ENCODE measurements at regions not wholly inside any gene's neighbourhood (a gene's known extent, or its start where the extent isn't known, plus 50 kb on each side); places are given as distances from the start of the nearest gene placed in this dataset.

DNA sequence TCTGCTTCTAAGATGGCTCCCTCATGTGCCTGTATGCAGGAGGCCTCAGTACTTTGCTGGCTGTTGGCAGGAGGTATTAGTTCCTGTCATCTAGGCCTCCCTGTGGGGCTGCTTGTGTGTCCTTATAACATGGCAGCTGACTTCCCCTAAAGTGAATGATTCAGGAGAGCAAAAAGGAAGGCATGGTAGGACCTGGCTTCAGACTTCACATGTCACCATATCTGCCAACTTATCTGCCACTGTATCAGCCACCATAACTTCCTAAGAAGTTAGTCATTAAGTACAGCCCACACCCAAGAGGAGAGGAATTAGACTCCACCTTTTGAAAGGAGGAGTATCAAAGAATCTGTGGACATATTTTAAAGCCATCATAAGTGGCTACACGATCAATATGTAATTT is 122.5 kb downstream of the UCHL1 start:
- dilution Hi-C loops (cut with HindIII; ENCODE audit: low sequenced_read_pairs, unreplicated experiment) (no loop called here), in situ Hi-C loops (cut with MboI; ENCODE audit: low sequenced_read_pairs) (no loop called here), intact Hi-C loops (cut with micrococcal nuclease) (no loop called here)
- H3K79me1 ChIP-seq (ENCODE audit: low read depth in 1 of 2, low read length in 2 of 2), result no peaks in the 10 kb centered on the region
- no peak overlapping the region for H4K5ac ChIP-seq (ENCODE audit: low read depth, low read length)
- H3K23ac ChIP-seq (ENCODE audit: low read depth, low read length), result no peak overlapping the region
- H3K36me3 ChIP-seq (ENCODE audit: control insufficient read depth, insufficient read depth, low read length), result no peaks in the 10 kb centered on the region
- H2BK20ac ChIP-seq (ENCODE audit: low read depth, low read length), result no peak overlapping the region
- no peak overlapping the region for H2BK15ac ChIP-seq (ENCODE audit: low read depth, low read length)
- no peak overlapping the region for H4K8ac ChIP-seq (ENCODE audit: low read depth in 2 of 2, low read length in 2 of 2)
- H2BK5ac ChIP-seq (ENCODE audit: low read depth, low read length, poor library complexity, severe bottlenecking), result no peak overlapping the region
- H3K9me1 ChIP-seq (ENCODE audit: insufficient read depth, low read length), result no peaks in the 10 kb centered on the region
- no CpG with 5 or more reads among the region's 1 CpG for WGBS, 2 experiments (ENCODE audit: extremely low coverage in 2 of 2, insufficient read length in 1 of 2)
- no peak for ATAC-seq (ENCODE audit: low read depth)
- H2AK9ac ChIP-seq (replicated peaks; ENCODE audit: low read depth, low read length, poor library complexity), result no peak overlapping the region
- H3K4me1 ChIP-seq (ENCODE audit: control insufficient read depth, insufficient read depth, low read length), result no peaks in the 10 kb centered on the region
- no peaks in the 10 kb centered on the region for H3K27me3 ChIP-seq (ENCODE audit: control insufficient read depth, insufficient read depth, low read length)
- no peak overlapping the region for H3K14ac ChIP-seq (replicated peaks; ENCODE audit: low read depth, low read length)
- TF ChIP-seq POLR2A (IDR thresholded peaks at IDR 0.05; ENCODE audit: low read depth, low read length) (no peak), FOS (IDR thresholded peaks at IDR 0.05; ENCODE audit: low read depth, low read length) (no peak), MXI1 (IDR thresholded peaks at IDR 0.05; ENCODE audit: borderline replicate concordance, low read depth, low read length) (no peak), BHLHE40 (IDR thresholded peaks at IDR 0.05; ENCODE audit: low read depth, low read length) (no peak), RAD21 (IDR thresholded peaks at IDR 0.05; ENCODE audit: low read length) (no peak), RCOR1 (IDR thresholded peaks at IDR 0.05; ENCODE audit: insufficient replicate concordance, low read length) (no peak), MAZ (IDR thresholded peaks at IDR 0.05; ENCODE audit: borderline replicate concordance, low read depth, low read length) (no peak), MAFK (IDR thresholded peaks at IDR 0.05; ENCODE audit: low read depth, low read length) (no peak), SMC3 (IDR thresholded peaks at IDR 0.05; ENCODE audit: low read depth, low read length) (no peak), CHD1 (IDR thresholded peaks at IDR 0.05; ENCODE audit: low read depth, low read length) (no peak), CEBPB (IDR thresholded peaks at IDR 0.05; ENCODE audit: low read depth, low read length) (no peak), RFX5 (IDR thresholded peaks at IDR 0.05; ENCODE audit: low read depth, low read length) (no peak), ELK1 (IDR thresholded peaks at IDR 0.05; ENCODE audit: borderline replicate concordance, low read depth, low read length) (no peak), NFE2L2 (IDR thresholded peaks at IDR 0.05; ENCODE audit: low read depth, low read length) (no peak)
- TF ChIP-seq, protein P1, sequence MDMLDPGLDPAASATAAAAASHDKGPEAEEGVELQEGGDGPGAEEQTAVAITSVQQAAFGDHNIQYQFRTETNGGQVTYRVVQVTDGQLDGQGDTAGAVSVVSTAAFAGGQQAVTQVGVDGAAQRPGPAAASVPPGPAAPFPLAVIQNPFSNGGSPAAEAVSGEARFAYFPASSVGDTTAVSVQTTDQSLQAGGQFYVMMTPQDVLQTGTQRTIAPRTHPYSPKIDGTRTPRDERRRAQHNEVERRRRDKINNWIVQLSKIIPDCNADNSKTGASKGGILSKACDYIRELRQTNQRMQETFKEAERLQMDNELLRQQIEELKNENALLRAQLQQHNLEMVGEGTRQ (IDR thresholded peaks at IDR 0.05; ENCODE audit: low read depth, low read length), result no peak
- TF ChIP-seq, protein P2, sequence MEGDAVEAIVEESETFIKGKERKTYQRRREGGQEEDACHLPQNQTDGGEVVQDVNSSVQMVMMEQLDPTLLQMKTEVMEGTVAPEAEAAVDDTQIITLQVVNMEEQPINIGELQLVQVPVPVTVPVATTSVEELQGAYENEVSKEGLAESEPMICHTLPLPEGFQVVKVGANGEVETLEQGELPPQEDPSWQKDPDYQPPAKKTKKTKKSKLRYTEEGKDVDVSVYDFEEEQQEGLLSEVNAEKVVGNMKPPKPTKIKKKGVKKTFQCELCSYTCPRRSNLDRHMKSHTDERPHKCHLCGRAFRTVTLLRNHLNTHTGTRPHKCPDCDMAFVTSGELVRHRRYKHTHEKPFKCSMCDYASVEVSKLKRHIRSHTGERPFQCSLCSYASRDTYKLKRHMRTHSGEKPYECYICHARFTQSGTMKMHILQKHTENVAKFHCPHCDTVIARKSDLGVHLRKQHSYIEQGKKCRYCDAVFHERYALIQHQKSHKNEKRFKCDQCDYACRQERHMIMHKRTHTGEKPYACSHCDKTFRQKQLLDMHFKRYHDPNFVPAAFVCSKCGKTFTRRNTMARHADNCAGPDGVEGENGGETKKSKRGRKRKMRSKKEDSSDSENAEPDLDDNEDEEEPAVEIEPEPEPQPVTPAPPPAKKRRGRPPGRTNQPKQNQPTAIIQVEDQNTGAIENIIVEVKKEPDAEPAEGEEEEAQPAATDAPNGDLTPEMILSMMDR (conservative IDR thresholded peaks at IDR 0.05; ENCODE audit: low read depth, low read length), result no peak
- no peak overlapping the region for H3K4me2 ChIP-seq (ENCODE audit: low read depth, low read length)
- H3K9me3 ChIP-seq (ENCODE audit: control insufficient read depth, insufficient read depth, low read length), result no peaks in the 10 kb centered on the region
- no peak for DNase-seq
- no peak overlapping the region for H4K91ac ChIP-seq (ENCODE audit: insufficient read depth, low read depth, low read length)
- no peak overlapping the region for H3K27ac ChIP-seq (ENCODE audit: insufficient read depth, low read length)
- H3K4ac ChIP-seq (ENCODE audit: low read depth, low read length), result no peak overlapping the region
- ChIA-PET POLR2A (ENCODE audit: unreplicated experiment) (no interaction called here), CTCF (interaction anchor here (0.5 kb wide), 1 partner anchor 9 kb away, joined by 3 read pairs; no protein-coding TSS in a partner anchor)
- H3K4me3 ChIP-seq (ENCODE audit: insufficient read depth, low read depth, low read length), result no peak overlapping the region
- no TSS peak for BruUV-seq (replicated peaks)
- H4K20me1 ChIP-seq (ENCODE audit: insufficient read depth, low read length), result no peaks in the 10 kb centered on the region
- no peak overlapping the region for H2AK5ac ChIP-seq (ENCODE audit: low read depth, low read length)
- no peak overlapping the region for H3K9ac ChIP-seq (ENCODE audit: low read depth, low read length)
- no peak overlapping the region for H2BK120ac ChIP-seq (ENCODE audit: low read depth, low read length)
- H3K56ac ChIP-seq (ENCODE audit: extremely low read depth, insufficient read depth, low read length), result no peak overlapping the region
- no peak overlapping the region for H3K18ac ChIP-seq (ENCODE audit: low read depth, low read length)
- no peak overlapping the region for H2AFZ ChIP-seq (replicated peaks; ENCODE audit: low read length, poor library complexity)

Data from IMR-90 (cell line).